Dedifferentiated amniotic fluid mesenchymal stem cell (primary cell): ENCODE measurements at regions not wholly inside any gene's neighbourhood (a gene's known extent, or its start where the extent isn't known, plus 50 kb on each side); places are given as distances from the start of the nearest gene placed in this dataset.

ENCODE experiments used
- DNase-seq: peaks from one replicate; pipeline ENCODE4 v3.0.0-alpha.2; 2016; ENCODE audit errors: extremely low spot score

GRCh38 chr21:40985370-40985769 lies 138.4 kb upstream of the DSCAM start:
- no peak for DNase-seq

- DNase-seq = no peak
Measured at GRCh38 chr21:40990366-40990765, 143.4 kb upstream of the DSCAM start.

- no peak for DNase-seq
Measured at GRCh38 chr21:40997831-40998230, 150.9 kb upstream of the DSCAM start.

- no peak for DNase-seq
Measured at GRCh38 chr21:41000838-41001237, 153.9 kb upstream of the DSCAM start.

GRCh38 chr21:41006636-41007035 lies 159.7 kb upstream of the DSCAM start:
- no peak for DNase-seq

- DNase-seq = no peak
Measured at GRCh38 chr21:41008351-41008750, 159.6 kb upstream of the BACE2 start.

GRCh38 chr21:41008974-41009373 lies 159.0 kb upstream of the BACE2 start:
- no peak for DNase-seq

GRCh38 chr21:41009398-41010100 lies 158.4 kb upstream of the BACE2 start:
- no peak for DNase-seq

- DNase-seq = no peak
Measured at GRCh38 chr21:41010101-41010435, 157.9 kb upstream of the BACE2 start.

GRCh38 chr21:41011098-41011731 lies 156.7 kb upstream of the BACE2 start:
- no peak for DNase-seq

- no peak for DNase-seq
Measured at GRCh38 chr21:41011951-41012366, 156.0 kb upstream of the BACE2 start.

- DNase-seq = no peak
Measured at GRCh38 chr21:41012425-41012824, 155.5 kb upstream of the BACE2 start.

GRCh38 chr21:41016472-41016871 lies 151.5 kb upstream of the BACE2 start:
- no peak for DNase-seq

GRCh38 chr21:41018431-41018830 lies 149.5 kb upstream of the BACE2 start:
- no peak for DNase-seq

- DNase-seq = no peak
Measured at GRCh38 chr21:41023936-41024335, 144.0 kb upstream of the BACE2 start.

- no peak for DNase-seq
Measured at GRCh38 chr21:41024341-41024740, 143.6 kb upstream of the BACE2 start.

GRCh38 chr21:41024746-41025254 lies 143.2 kb upstream of the BACE2 start:
- no peak for DNase-seq

GRCh38 chr21:41029571-41029970 lies 138.4 kb upstream of the BACE2 start:
- no peak for DNase-seq

GRCh38 chr21:41031701-41032220 lies 136.2 kb upstream of the BACE2 start:
- no peak for DNase-seq

- no peak for DNase-seq
Measured at GRCh38 chr21:41032541-41032940, 135.4 kb upstream of the BACE2 start.

GRCh38 chr21:41037212-41037611 lies 130.7 kb upstream of the BACE2 start:
- DNase-seq = no peak

GRCh38 chr21:41037936-41038335 lies 130.0 kb upstream of the BACE2 start:
- DNase-seq = no peak

- DNase-seq = no peak
Measured at GRCh38 chr21:41043014-41043413, 124.9 kb upstream of the BACE2 start.
